Lung (tissue), 11 donors: ENCODE measurements at regions not wholly inside any gene's neighbourhood (a gene's known extent, or its start where the extent isn't known, plus 50 kb on each side); places are given as distances from the start of the nearest gene placed in this dataset.

Experiments
- ATAC-seq: fragments of 200-7000 bp; cut with Tn5 transposase; one replicate; pipeline ENCODE4 v1.9.1; 2020; ENCODE audit warnings: moderate number of reproducible peaks; ENCODE audit not compliant: insufficient read depth, low FRiP score
- DNase-seq, 3 donors: peaks; one replicate each; pipeline ENCODE4 v3.0.0-alpha.2; 2013 to 2017
- H3K27ac ChIP-seq, 2 donors: one replicate each; pipeline ENCODE4 v1.5.1; 2013; ENCODE audit warnings: mild to moderate bottlenecking in 2 of 2, moderate library complexity in 2 of 2, control low read depth in 1 of 2, inconsistent platforms in 1 of 2, low read depth in 1 of 2, low read length in 1 of 2
- H3K27me3 ChIP-seq, 3 donors: one replicate each; pipeline ENCODE4 v1.5.1; 2013; ENCODE audit warnings: low read length in 2 of 3; ENCODE audit not compliant: control insufficient read depth in 3 of 3, insufficient read depth in 3 of 3
- H3K36me3 ChIP-seq, 4 donors: one replicate each; pipeline ENCODE4 v1.5.1; 2013; ENCODE audit warnings: low read length in 4 of 4, mild to moderate bottlenecking in 1 of 4, moderate library complexity in 1 of 4; ENCODE audit not compliant: control insufficient read depth in 4 of 4, insufficient read depth in 4 of 4
- H3K4me1 ChIP-seq, 5 donors: one replicate each; pipeline ENCODE4 v1.5.1; 2013; ENCODE audit warnings: low read length in 5 of 5, mild to moderate bottlenecking in 2 of 5, moderate library complexity in 1 of 5; ENCODE audit not compliant: control insufficient read depth in 5 of 5, insufficient read depth in 5 of 5
- H3K4me3 ChIP-seq: one replicate; pipeline ENCODE4 v1.5.1; 2013; ENCODE audit warnings: mild to moderate bottlenecking, control low read depth, moderate library complexity
- H3K9ac ChIP-seq, 2 donors: one replicate each; pipeline ENCODE4 v1.5.1; 2013; ENCODE audit warnings: low read length in 2 of 2, control low read depth in 1 of 2; ENCODE audit not compliant: insufficient read depth in 1 of 2
- H3K9me3 ChIP-seq, 4 donors: one replicate each; pipeline ENCODE4 v1.5.1; 2013; ENCODE audit warnings: low read length in 3 of 4, mild to moderate bottlenecking in 1 of 4, moderate library complexity in 1 of 4; ENCODE audit not compliant: control insufficient read depth in 4 of 4, insufficient read depth in 3 of 4
- CTCF ChIP-seq: IDR thresholded peaks from 2 replicates; pipeline ENCODE4 v1.5.1; 2012; ENCODE audit warnings: mild to moderate bottlenecking; ENCODE audit errors: control extremely low read depth, extremely low read depth
- WGBS, 2 donors: extraction: QIAGEN DNeasy Blood & Tissue Kit; methylation state at CpG; one replicate each; pipeline ENCODE4 v1.1.7; 2013; 5-methylcytosine and 5-hydroxymethylcytosine counted together
- donor health status: control.
- donor health status: control.
- donor health status: Bipolar disorder and iron deficiency.
- donor health status: healthy.
- donor health status: DM: yes; HTN: yes; CAD: no.

- Histone ChIP-seq H3K27me3 (no peaks in the 10 kb centered on the region), H3K4me1 (peaks cover 0 to 7% (median 0%) of the 10 kb centered on the region in 5 donors), H3K9ac (no peak overlapping the region), H3K9me3 (peaks cover 0 to 10% (median 0%) of the 10 kb centered on the region in 4 donors), H3K27ac (no peak overlapping the region), H3K36me3 (no peaks in the 10 kb centered on the region), H3K4me3 (no peak overlapping the region)
- no peak for ATAC-seq
- TF ChIP-seq CTCF = no peak
- peak in 2 of 3 donors; percentile 69 to 82 for DNase-seq
- WGBS, 2 donors = 47 to 66% methylated on average over 1 of the region's 1 CpG
Measured at GRCh38 chr5:163369776-163370385, 67.5 kb upstream of the CCNG1 start.

DNA sequence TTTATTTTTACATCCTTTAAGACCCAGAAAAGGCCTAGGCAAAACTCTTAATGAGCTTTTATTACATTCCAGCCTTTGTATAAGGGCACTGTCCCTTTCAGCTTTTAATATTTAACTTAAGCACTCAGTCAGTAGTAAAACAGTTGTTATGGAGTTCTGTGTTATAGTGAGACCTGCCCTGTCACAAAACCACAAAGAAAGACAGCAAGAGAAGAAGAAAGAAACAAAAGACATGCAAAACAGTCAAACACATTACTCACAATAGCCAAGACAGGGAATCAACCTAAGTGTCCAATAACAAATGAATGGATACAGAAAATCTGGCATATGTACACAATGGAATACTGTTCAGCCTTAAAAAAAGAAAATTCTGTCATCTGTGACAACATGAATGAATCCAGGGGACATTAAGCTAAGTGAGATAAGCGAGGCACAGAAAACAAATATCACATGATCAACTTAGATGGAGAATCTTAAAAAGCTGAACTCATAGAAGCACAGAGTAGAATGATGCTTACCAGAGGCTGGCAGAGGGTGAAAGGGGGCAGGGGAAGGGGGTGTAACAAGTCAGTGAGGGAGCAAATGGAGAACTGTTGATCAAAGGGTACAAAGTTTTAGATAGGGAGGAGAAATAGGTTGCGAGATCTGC, 63.8 kb upstream of the CCNG1 start:
- TF ChIP-seq CTCF = no peak
- ATAC-seq (no peak), DNase-seq (no peak)
- Histone ChIP-seq H3K27me3 (no peaks in the 10 kb centered on the region), H3K9me3 (peaks cover 0 to 6% (median 0%) of the 10 kb centered on the region in 4 donors), H3K36me3 (no peaks in the 10 kb centered on the region), H3K9ac (no peak overlapping the region), H3K27ac (no peak overlapping the region), H3K4me1 (peaks cover 0 to 7% (median 0%) of the 10 kb centered on the region in 5 donors), H3K4me3 (no peak overlapping the region)
- WGBS, 2 donors = 86 to 89% methylated on average over 2 of the region's 2 CpGs

- TF ChIP-seq CTCF = no peak
Measured at GRCh38 chr5:163377982-163378381, 59.4 kb upstream of the CCNG1 start.

More at GRCh38 chr5:163377982-163378381, 59.4 kb upstream of the CCNG1 start:
- H3K27me3 ChIP-seq = no peaks in the 10 kb centered on the region
- DNase-seq = no peak
- no peak overlapping the region for H3K9ac ChIP-seq
- WGBS, 2 donors = 78 to 92% methylated on average over 6 of the region's 6 CpGs
- no peaks in the 10 kb centered on the region for H3K36me3 ChIP-seq
- H3K4me3 ChIP-seq = no peak overlapping the region
- H3K27ac ChIP-seq = no peak overlapping the region
- no peaks in the 10 kb centered on the region for H3K9me3 ChIP-seq
- no peak for ATAC-seq
- H3K4me1 ChIP-seq = no peaks in the 10 kb centered on the region
